Small intestine (tissue), 7 donors: ENCODE measurements at regions not wholly inside any gene's neighbourhood (a gene's known extent, or its start where the extent isn't known, plus 50 kb on each side); places are given as distances from the start of the nearest gene placed in this dataset.
"Not testable (repeated sequence)": the region's sequence is repeated elsewhere in the genome, so short reads cannot be mapped to it uniquely, and the experiment has no call there.

Source experiments
- DNase-seq, 2 donors: peaks; one replicate each; pipeline versions ENCODE4 v3.0.0 to v3.0.0-alpha.2; 2013
- FAIRE-seq: peaks from 2 replicates; lab custom pipeline; 2012; peaks lifted over from hg19 to GRCh38; lab: Jason Lieb, UNC
- H3K27ac ChIP-seq, 3 donors: one replicate each; pipeline ENCODE4 v1.5.1; 2013; ENCODE audit warnings: low read length in 2 of 3, mild to moderate bottlenecking in 2 of 3, control low read depth in 1 of 3, inconsistent platforms in 1 of 3, low read depth in 1 of 3, moderate library complexity in 1 of 3
- H3K27me3 ChIP-seq, 3 donors: one replicate each; pipeline ENCODE4 v1.6.1; 2013; ENCODE audit warnings: low read length in 3 of 3, inconsistent platforms in 1 of 3; ENCODE audit not compliant: control insufficient read depth in 3 of 3, insufficient read depth in 3 of 3
- H3K36me3 ChIP-seq, 3 donors: one replicate each; pipeline ENCODE4 v1.6.1; 2013; ENCODE audit warnings: low read length in 3 of 3, inconsistent platforms in 1 of 3, low read depth in 1 of 3, mild to moderate bottlenecking in 1 of 3, moderate library complexity in 1 of 3; ENCODE audit not compliant: control insufficient read depth in 3 of 3, insufficient read depth in 2 of 3
- H3K4me1 ChIP-seq, 3 donors: one replicate each; pipeline ENCODE4 v1.6.1; 2013; ENCODE audit warnings: low read length in 2 of 3, inconsistent platforms in 1 of 3, low read depth in 1 of 3, mild to moderate bottlenecking in 1 of 3, moderate library complexity in 1 of 3; ENCODE audit not compliant: control insufficient read depth in 3 of 3, insufficient read depth in 2 of 3
- H3K4me3 ChIP-seq, 3 donors: one replicate each; pipeline ENCODE4 v1.5.1; 2013; ENCODE audit warnings: low read length in 3 of 3, control low read depth in 1 of 3, inconsistent platforms in 1 of 3, low read depth in 1 of 3, mild to moderate bottlenecking in 1 of 3, moderate library complexity in 1 of 3
- H3K9me3 ChIP-seq, 2 donors: one replicate each; pipeline ENCODE4 v1.6.1; 2013; ENCODE audit warnings: low read depth in 1 of 2, low read length in 1 of 2; ENCODE audit not compliant: control insufficient read depth in 2 of 2, insufficient read depth in 1 of 2
- WGBS, 3 donors: extraction: QIAGEN DNeasy Blood & Tissue Kit; methylation state at CpG; one replicate each; pipeline ENCODE4 v1.1.7; 2013; 5-methylcytosine and 5-hydroxymethylcytosine counted together
- donor health status: healthy with polysubstance abuse.
- donor health status: control.
- donor health status: control.
- donor health status: Bipolar disorder and iron deficiency.
- donor health status: healthy.

DNA sequence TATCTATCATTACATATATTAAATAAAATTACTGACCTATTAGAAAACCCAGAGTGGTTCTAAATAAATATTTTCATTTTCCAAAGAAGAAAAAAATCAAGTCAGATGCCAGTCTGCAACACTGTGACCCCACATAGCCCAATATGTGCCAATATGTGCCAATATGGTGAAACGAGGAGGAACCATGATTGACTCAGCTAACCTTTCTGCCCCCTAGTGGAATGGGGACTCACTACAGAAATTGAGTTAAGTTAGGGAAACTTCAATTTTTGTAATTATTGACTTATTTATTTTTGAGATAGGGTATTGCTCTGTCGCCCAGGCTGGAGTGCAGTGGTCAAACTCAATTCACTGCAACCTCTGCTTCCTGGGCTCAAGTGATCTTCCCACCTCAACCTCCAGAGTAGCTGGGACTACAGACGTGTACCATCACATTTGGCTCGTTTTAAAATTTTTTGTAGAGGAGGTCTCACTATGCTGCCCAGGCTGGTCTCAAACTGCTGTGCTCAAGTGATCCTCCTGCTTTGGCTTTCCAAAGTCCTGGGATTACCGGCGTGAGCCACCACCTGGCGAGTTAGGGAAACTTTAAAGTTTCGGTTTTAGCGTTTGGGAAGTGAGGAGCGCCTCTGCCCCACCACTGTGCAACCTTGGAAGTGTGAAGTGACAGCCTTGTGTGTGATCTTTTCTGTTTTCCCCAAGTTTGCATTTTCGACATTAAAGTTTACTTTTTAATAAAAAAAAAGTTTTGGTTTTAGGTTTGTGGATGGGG lies 116.8 kb upstream of the SHISA3 start:
- H3K9me3 ChIP-seq = no peaks in the 10 kb centered on the region
- DNase-seq = peak; percentile 9 to 14
- H3K36me3 ChIP-seq = no peaks in the 10 kb centered on the region
- 48 to 70% (median 56%) methylated on average over 11 of the region's 11 CpGs for WGBS, 3 donors
- no peak overlapping the region for H3K27ac ChIP-seq
- no peaks in the 10 kb centered on the region for H3K4me1 ChIP-seq
- no peak overlapping the region for H3K4me3 ChIP-seq
- no peak for FAIRE-seq
- peaks cover 0 to 7% (median 0%) of the 10 kb centered on the region in 3 donors for H3K27me3 ChIP-seq

DNA sequence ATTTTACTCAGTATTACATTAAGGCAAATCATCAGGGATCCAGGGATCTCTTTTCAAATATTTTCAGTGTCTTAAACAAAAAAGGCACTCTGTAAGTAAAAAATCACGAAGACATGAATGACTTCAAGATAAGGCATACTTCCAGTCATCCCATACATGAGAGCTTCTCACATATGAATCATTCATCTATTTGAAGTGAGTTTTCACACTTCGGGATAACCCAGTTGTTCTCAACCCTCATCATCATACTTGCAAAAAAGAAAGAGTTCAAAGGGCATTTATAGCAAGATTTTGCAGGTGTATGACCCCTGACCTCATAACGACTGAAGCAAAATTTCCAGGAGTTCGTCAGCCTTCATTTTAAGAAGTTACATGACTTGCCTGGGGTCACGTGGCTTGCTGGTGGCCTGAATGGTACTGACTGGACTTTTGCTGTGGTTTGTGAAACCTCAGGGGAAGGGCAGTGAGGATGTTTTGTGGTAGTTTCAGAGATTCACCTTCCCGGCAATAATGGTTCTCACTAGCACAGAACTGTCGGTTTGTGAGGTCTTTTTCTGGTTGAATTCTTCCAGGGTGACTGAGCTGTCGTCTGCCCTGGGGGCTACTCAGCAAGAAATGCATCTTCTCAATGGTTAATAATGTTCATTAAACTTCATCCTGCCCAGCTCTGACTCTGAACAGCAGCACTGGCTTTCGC lies 115.8 kb upstream of the SHISA3 start:
- Histone ChIP-seq H3K36me3 (no peaks in the 10 kb centered on the region), H3K4me3 (no peak overlapping the region), H3K4me1 (no peaks in the 10 kb centered on the region), H3K27me3 (peaks cover 0 to 7% (median 0%) of the 10 kb centered on the region in 3 donors), H3K9me3 (no peaks in the 10 kb centered on the region), H3K27ac (no peak overlapping the region)
- FAIRE-seq (no peak), DNase-seq (no peak)
- 15 to 40% (median 20%) methylated on average over 8 to 9 of the region's 9 CpGs for WGBS, 3 donors

DNA sequence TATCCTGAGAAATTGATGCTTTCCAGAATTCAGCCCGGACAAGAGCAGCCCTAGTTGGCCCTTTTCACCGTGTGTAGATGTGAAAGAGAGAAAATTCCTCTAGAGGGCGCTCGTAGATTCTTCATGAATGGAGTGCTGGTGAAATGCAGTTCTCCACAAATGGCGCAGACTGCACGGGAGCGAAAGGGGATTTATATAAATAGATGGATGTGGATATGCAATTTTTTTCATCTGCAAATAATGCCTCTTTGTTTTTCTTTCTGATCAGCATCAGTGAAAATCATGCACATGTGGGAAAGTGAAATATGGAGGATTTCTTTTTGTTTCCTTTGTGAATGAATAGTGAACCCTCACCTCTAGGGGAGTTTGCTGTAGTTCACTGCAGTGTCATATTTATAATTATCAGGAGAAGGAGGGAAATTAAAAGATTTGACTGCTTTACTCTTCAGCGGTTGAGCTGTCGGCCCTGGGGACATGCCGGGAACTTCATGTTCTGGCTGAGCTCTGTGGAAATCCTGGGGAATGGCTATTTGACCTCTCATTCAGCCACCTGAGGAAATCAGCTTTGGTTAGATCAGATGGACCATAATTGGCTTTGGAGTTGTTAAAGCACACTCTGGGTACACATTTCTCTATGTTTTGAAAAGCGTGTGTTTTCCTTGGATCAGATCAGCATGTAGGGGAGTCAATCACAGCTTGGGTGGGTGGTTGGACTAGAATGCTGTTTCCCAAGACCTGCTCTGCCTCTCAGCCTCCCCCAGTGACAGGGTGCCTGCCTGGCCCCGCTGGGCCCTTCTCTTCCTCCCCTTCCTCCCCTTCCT lies 115.0 kb upstream of the SHISA3 start:
- DNase-seq (peak; percentile 76 to 80), FAIRE-seq (no peak)
- Histone ChIP-seq H3K9me3 (no peaks in the 10 kb centered on the region), H3K27me3 (peaks cover 0 to 7% (median 0%) of the 10 kb centered on the region in 3 donors), H3K27ac (no peak overlapping the region), H3K4me3 (no peak overlapping the region), H3K36me3 (no peaks in the 10 kb centered on the region), H3K4me1 (no peaks in the 10 kb centered on the region)
- WGBS, 3 donors = 27 to 33% (median 31%) methylated on average over 12 of the region's 12 CpGs

DNA sequence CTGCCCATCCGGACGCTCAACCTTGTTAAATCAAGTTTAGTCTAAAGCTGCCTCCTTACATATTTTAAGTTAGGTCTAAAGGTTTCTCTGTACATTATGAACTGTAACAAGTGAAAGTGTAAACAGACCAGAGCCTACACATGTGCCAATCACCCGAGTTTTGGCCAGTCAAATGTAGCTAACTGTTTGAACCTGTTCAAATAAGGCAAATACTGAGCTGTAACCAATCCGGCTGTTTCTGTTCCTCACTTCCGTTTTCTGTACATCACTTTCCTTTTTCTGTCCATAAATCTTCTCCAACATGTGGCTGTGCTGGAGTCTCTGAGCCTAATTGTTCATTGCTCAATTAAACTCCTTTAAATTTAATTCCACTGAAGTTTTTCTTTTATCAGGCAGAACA lies 113.3 kb upstream of the SHISA3 start:
- FAIRE-seq (no peak), DNase-seq (no peak)
- no peaks in the 10 kb centered on the region for H3K36me3 ChIP-seq
- no peaks in the 10 kb centered on the region for H3K4me1 ChIP-seq
- H3K27me3 ChIP-seq = peaks cover 0 to 7% (median 0%) of the 10 kb centered on the region in 3 donors
- no peak overlapping the region for H3K4me3 ChIP-seq
- WGBS, 3 donors = 71 to 79% (median 75%) methylated on average over 5 of the region's 5 CpGs
- no peaks in the 10 kb centered on the region for H3K9me3 ChIP-seq
- H3K27ac ChIP-seq = no peak overlapping the region

DNA sequence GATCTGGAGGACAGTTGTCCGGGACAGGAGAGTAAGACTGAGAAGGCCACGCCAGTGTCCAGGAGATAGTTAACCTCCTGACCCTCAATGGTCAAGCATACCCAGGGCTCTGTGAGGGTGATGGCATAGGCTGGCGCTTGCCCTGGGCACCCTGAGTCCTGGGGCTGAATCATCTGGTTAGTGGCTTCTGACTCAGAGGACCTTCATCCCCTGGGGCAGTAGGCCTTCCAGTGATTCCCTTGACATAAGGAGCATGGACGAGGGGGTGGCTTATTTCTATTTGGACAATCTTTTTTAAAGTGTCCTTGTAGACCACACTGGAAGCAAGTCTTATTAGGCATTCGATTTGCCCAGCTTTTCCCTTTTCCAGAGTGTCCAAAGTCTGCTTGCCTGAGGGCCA lies 108.4 kb upstream of the SHISA3 start:
- DNase-seq = not testable (repeated sequence)

DNA sequence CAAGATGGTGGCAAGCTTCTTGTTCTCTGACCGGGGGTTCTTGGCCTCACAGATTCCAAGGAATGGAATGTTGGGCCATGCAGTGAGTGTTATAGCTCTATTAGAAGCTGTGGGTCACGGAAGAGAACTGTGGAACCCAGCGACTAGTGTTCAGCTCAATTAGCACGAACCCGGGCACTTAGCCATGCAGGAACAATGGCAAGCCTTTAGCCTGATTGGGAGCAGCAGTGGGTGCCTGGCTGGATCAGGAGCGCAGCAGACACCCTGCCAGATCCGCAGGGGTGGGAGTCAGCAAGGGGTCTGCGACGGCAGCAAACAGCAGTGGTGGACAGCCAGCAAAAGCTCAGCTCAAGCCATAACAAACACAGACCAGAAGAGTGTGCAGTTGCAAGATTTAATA lies 105.1 kb upstream of the SHISA3 start:
- H3K36me3 ChIP-seq, H3K27me3 ChIP-seq, H3K4me1 ChIP-seq, FAIRE-seq, DNase-seq, H3K27ac ChIP-seq, H3K4me3 ChIP-seq, H3K9me3 ChIP-seq: not testable (repeated sequence)
- 88 to 91% (median 89%) methylated on average over 9 of the region's 9 CpGs for WGBS, 3 donors

More for the DNA sequence above, 108.4 kb upstream of the SHISA3 start:
- H3K4me1 ChIP-seq, FAIRE-seq, H3K9me3 ChIP-seq, H3K36me3 ChIP-seq, H3K4me3 ChIP-seq, H3K27me3 ChIP-seq, H3K27ac ChIP-seq: not testable (repeated sequence)
- WGBS, 3 donors = 55 to 83% (median 72%) methylated on average over 5 of the region's 5 CpGs

DNA sequence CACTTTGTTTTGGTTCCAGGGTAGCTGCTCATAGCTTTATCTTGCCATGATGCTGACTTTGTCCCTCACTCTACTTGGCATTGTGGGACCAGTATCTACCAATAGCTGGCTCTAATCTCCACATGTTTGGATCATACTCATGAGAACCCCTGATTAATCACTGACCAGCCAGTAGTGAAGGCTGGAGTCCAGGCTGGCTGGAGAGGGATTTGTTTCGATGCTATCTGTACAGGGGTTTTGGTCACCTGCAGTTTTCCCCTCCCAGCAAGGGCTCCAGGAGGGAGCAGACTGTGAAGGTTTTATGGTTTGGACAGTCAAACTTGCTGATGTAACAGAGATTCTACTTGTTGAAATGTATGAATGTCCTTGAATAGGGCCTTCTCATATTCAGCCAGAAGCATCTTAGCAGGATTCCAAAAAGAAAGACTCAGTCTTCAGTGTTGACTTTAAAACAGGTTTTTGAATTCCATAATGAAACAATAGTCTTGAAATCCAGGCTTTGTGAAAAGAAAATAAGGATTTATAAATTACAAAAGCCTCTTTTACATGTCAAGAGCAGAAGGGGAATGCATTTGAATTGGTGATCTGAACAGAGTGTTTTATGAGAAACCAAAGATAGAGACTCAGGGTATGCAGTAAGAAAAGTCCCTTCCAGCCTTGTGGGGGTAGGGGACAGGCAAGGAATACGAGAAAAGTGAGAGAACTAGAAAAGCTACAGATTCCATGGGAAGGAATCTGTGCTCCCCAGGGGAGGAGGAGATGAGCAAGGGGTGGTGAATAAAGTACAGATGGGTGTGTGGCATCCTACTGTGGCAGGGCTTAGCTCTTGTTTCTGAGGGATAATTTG lies 103.1 kb upstream of the SHISA3 start:
- DNase-seq (no peak), FAIRE-seq (no peak)
- H3K9me3 ChIP-seq = no peaks in the 10 kb centered on the region
- H3K36me3 ChIP-seq = no peaks in the 10 kb centered on the region
- no peaks in the 10 kb centered on the region for H3K4me1 ChIP-seq
- WGBS, 3 donors = 38 to 62% (median 55%) methylated on average over 2 of the region's 2 CpGs
- no peak overlapping the region for H3K27ac ChIP-seq
- no peak overlapping the region for H3K4me3 ChIP-seq
- no peaks in the 10 kb centered on the region for H3K27me3 ChIP-seq
